Neuronal stem cell (in vitro differentiated cells): ENCODE measurements at regions not wholly inside any gene's neighbourhood (a gene's known extent, or its start where the extent isn't known, plus 50 kb on each side); places are given as distances from the start of the nearest gene placed in this dataset.
"Not testable (repeated sequence)": the region's sequence is repeated elsewhere in the genome, so short reads cannot be mapped to it uniquely, and the experiment has no call there.

Experiments
- DNase-seq: peaks from one replicate; pipeline ENCODE4 v3.0.0-alpha.2; 2013; ENCODE audit warnings: low spot score
- H2AFZ ChIP-seq: one replicate; pipeline ENCODE4 v1.6.1; 2013; ENCODE audit warnings: mild to moderate bottlenecking, low read length, inconsistent platforms
- H2AK5ac ChIP-seq: 2 replicates; pipeline ENCODE4 v1.6.1; 2013; ENCODE audit warnings: low read depth, mild to moderate bottlenecking, inconsistent platforms, low read length, moderate library complexity, mixed read lengths
- H2BK120ac ChIP-seq: 2 replicates; pipeline ENCODE4 v1.6.1; 2013; ENCODE audit warnings: low read depth, mild to moderate bottlenecking, inconsistent platforms, low read length, moderate library complexity, mixed read lengths
- H2BK12ac ChIP-seq: one replicate; pipeline ENCODE4 v1.6.1; 2013; ENCODE audit warnings: low read length, inconsistent platforms
- H2BK15ac ChIP-seq: 2 replicates; pipeline ENCODE4 v1.6.1; 2013; ENCODE audit warnings: mild to moderate bottlenecking, low read length, inconsistent platforms, mixed read lengths
- H2BK5ac ChIP-seq: one replicate; pipeline ENCODE4 v1.6.1; 2013; ENCODE audit warnings: inconsistent platforms, mild to moderate bottlenecking, low read length, moderate library complexity
- H3K14ac ChIP-seq: one replicate; pipeline ENCODE4 v1.6.1; 2013; ENCODE audit warnings: low read length, inconsistent platforms
- H3K18ac ChIP-seq: 2 replicates; pipeline ENCODE4 v1.6.1; 2013; ENCODE audit warnings: low read length, inconsistent platforms
- H3K23ac ChIP-seq: 2 replicates; pipeline ENCODE4 v1.6.1; 2013; ENCODE audit warnings: low read depth, mild to moderate bottlenecking, mixed read lengths, low read length, inconsistent platforms; ENCODE audit not compliant: poor library complexity
- H3K27ac ChIP-seq: replicated peaks from 3 replicates; pipeline ENCODE4 v1.5.1; 2013; ENCODE audit warnings: low read length, inconsistent platforms
- H3K27me3 ChIP-seq, 3 experiments: 2 replicates each; pipeline ENCODE4 v1.6.1; 2013; ENCODE audit warnings: low read length in 3 of 3, mild to moderate bottlenecking in 2 of 3, inconsistent platforms in 1 of 3, low read depth in 1 of 3, mixed read lengths in 1 of 3, moderate library complexity in 1 of 3; ENCODE audit not compliant: control insufficient read depth in 3 of 3, insufficient read depth in 3 of 3
- H3K36me3 ChIP-seq, 2 donors: replicated peaks in 1 of 2; 2 replicates each; pipeline ENCODE4 v1.6.1; 2013; ENCODE audit warnings: low read length in 2 of 2; ENCODE audit not compliant: control insufficient read depth in 2 of 2, insufficient read depth in 2 of 2
- H3K4ac ChIP-seq: 2 replicates; pipeline ENCODE4 v1.6.1; 2013; ENCODE audit warnings: inconsistent platforms, mild to moderate bottlenecking, low read length, moderate library complexity
- H3K4me1 ChIP-seq, 2 donors: 1 replicate in 1 of 2; 2 replicates in 1 of 2; pipeline ENCODE4 v1.6.1; 2013; ENCODE audit warnings: low read length in 2 of 2, low read depth in 1 of 2; ENCODE audit not compliant: control insufficient read depth in 2 of 2, insufficient read depth in 1 of 2
- H3K4me2 ChIP-seq: one replicate; pipeline ENCODE4 v1.6.1; 2013; ENCODE audit warnings: mild to moderate bottlenecking, low read length, inconsistent platforms; ENCODE audit not compliant: insufficient read depth, poor library complexity, severe bottlenecking
- H3K4me3 ChIP-seq, 2 donors: 2 replicates each; pipeline ENCODE4 v1.5.1; 2013; ENCODE audit warnings: low read length in 2 of 2, mild to moderate bottlenecking in 2 of 2, inconsistent platforms in 1 of 2, moderate library complexity in 1 of 2
- H3K79me1 ChIP-seq: one replicate; pipeline ENCODE4 v1.6.1; 2013; ENCODE audit warnings: low read depth, mild to moderate bottlenecking, inconsistent platforms, low read length, moderate library complexity
- H3K9ac ChIP-seq: one replicate; pipeline ENCODE4 v1.6.1; 2013; ENCODE audit warnings: mild to moderate bottlenecking, low read depth, low read length, inconsistent platforms; ENCODE audit not compliant: poor library complexity
- H3K9me3 ChIP-seq, 2 donors: replicated peaks in 1 of 2; 2 replicates each; pipeline versions ENCODE3 to v1.6.1; 2013; ENCODE audit warnings: low read length in 2 of 2, mild to moderate bottlenecking in 2 of 2, inconsistent platforms in 1 of 2, low read depth in 1 of 2, mixed read lengths in 1 of 2, moderate library complexity in 1 of 2; ENCODE audit not compliant: control insufficient read depth in 2 of 2, insufficient read depth in 1 of 2
- H4K8ac ChIP-seq: one replicate; pipeline ENCODE4 v1.6.1; 2013; ENCODE audit warnings: low read depth, mild to moderate bottlenecking, inconsistent platforms, low read length, moderate library complexity
- H4K91ac ChIP-seq: one replicate; pipeline ENCODE4 v1.6.1; 2013; ENCODE audit warnings: low read length, low read depth, mild to moderate bottlenecking, inconsistent platforms; ENCODE audit not compliant: poor library complexity
- WGBS, 2 donors: extraction: QIAGEN DNeasy Blood & Tissue Kit; methylation state at CpG; one replicate each; pipeline ENCODE4 v1.1.7; 2013; ENCODE audit warnings: missing lambda C conversion rate in 2 of 2, mixed read lengths in 1 of 2; ENCODE audit not compliant: insufficient read length in 2 of 2, insufficient replicate concordance in 1 of 2; ENCODE audit errors: extremely low coverage in 2 of 2; 5-methylcytosine and 5-hydroxymethylcytosine counted together

- Histone ChIP-seq H3K27me3 (no peaks in the 10 kb centered on the region), H3K4me1 (peaks cover 0 to 2% of the 10 kb centered on the region in 2 donors), H3K4ac (no peak overlapping the region), H3K18ac (no peak overlapping the region), H3K36me3 (no peaks in the 10 kb centered on the region), H3K14ac (no peak overlapping the region), H4K91ac (no peak overlapping the region), H2BK120ac (no peak overlapping the region), H3K4me2 (no peak overlapping the region), H3K79me1 (no peaks in the 10 kb centered on the region), H3K9ac (no peak overlapping the region), H3K4me3 (no peak overlapping the region), H2BK5ac (no peak overlapping the region), H2AK5ac (no peak overlapping the region), H3K27ac (no peak overlapping the region), H3K9me3 (no peaks in the 10 kb centered on the region), H4K8ac (no peak overlapping the region), H2BK12ac (no peak overlapping the region), H2AFZ (no peak overlapping the region), H2BK15ac (no peak overlapping the region), H3K23ac (no peak overlapping the region)
- no peak for DNase-seq
- no CpG with 5 or more reads among the region's 3 CpGs for WGBS, 2 donors
These were observed 756.7 kb upstream of the SEMA6D start for GRCh38 chr15:46960581-46960980.

- no peak for DNase-seq
- Histone ChIP-seq H3K9ac (no peak overlapping the region), H3K27ac (no peak overlapping the region), H3K4me2 (no peak overlapping the region), H2BK12ac (no peak overlapping the region), H2BK120ac (no peak overlapping the region), H3K27me3 (no peaks in the 10 kb centered on the region), H2AK5ac (no peak overlapping the region), H3K79me1 (no peaks in the 10 kb centered on the region), H3K9me3 (no peaks in the 10 kb centered on the region), H4K91ac (no peak overlapping the region), H2BK15ac (no peak overlapping the region), H3K18ac (no peak overlapping the region), H3K36me3 (no peaks in the 10 kb centered on the region), H2AFZ (no peak overlapping the region), H3K23ac (no peak overlapping the region), H3K4me3 (no peak overlapping the region), H3K4ac (no peak overlapping the region), H4K8ac (no peak overlapping the region), H3K14ac (no peak overlapping the region), H3K4me1 (peaks cover 0 to 2% of the 10 kb centered on the region in 2 donors), H2BK5ac (no peak overlapping the region)
These were observed 755.5 kb upstream of the SEMA6D start for GRCh38 chr15:46961795-46962194.

DNA sequence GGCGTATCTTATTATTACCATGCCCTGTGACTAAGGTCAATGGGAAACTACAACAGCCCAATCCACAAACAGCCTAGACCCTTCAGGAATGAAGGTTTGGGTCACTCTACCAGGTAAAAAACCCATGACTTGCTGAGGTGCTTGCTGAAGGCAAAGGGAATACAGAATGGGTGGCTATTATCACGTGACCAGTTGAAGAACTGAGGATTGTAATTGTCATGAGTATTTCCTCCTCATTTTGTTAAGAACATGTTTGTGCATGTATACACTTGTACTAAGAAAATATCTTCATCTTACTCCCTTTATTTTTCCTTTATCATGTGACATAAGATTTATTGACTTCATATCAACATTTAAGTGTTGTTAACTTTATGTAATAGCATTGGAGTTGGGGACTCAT lies 729.2 kb upstream of the SEMA6D start:
- WGBS, 2 donors, result no CpG with 5 or more reads among the region's 2 CpGs
- not testable (repeated sequence) for H3K9ac ChIP-seq, H3K27me3 ChIP-seq, H3K36me3 ChIP-seq, H2BK12ac ChIP-seq, H2BK5ac ChIP-seq, H3K14ac ChIP-seq, H2BK120ac ChIP-seq, H3K23ac ChIP-seq, H3K4ac ChIP-seq, H2AFZ ChIP-seq, H3K9me3 ChIP-seq, DNase-seq, H3K27ac ChIP-seq, H4K8ac ChIP-seq, H3K4me2 ChIP-seq, H3K4me3 ChIP-seq, H4K91ac ChIP-seq, H3K79me1 ChIP-seq, H2BK15ac ChIP-seq, H3K18ac ChIP-seq, H2AK5ac ChIP-seq, H3K4me1 ChIP-seq

DNA sequence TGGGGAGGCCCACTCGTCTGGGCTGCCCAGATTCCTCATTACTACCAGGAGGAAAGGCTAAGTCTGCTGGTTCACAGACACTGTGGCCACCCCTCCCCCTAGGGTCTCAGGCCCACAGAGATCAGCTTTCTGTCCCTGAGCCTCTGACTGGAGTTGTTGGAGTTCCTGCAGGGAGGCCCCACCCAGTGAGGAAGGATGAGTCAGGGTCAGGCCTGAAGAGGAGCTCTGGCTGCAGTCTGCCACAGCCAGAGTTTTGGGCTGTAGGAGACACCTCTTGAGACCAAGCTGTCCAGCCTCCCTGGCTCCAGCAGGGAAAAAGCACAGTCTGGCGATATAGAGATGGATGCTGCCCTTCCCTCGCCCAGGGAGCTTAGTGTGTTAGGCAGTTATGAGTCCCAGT lies 720.9 kb upstream of the SEMA6D start:
- H3K4me2 ChIP-seq, result no peak overlapping the region
- H4K91ac ChIP-seq, result no peak overlapping the region
- no peak overlapping the region for H2BK15ac ChIP-seq
- H3K36me3 ChIP-seq, result no peaks in the 10 kb centered on the region
- no peak overlapping the region for H2AFZ ChIP-seq
- H3K4me1 ChIP-seq, result no peaks in the 10 kb centered on the region
- no peak overlapping the region for H3K4ac ChIP-seq
- H3K27ac ChIP-seq, result no peak overlapping the region
- H3K9ac ChIP-seq, result no peak overlapping the region
- no peak overlapping the region for H4K8ac ChIP-seq
- H2BK120ac ChIP-seq, result no peak overlapping the region
- H3K27me3 ChIP-seq, result no peaks in the 10 kb centered on the region
- H3K23ac ChIP-seq, result no peak overlapping the region
- no peak overlapping the region for H3K18ac ChIP-seq
- H3K79me1 ChIP-seq, result no peaks in the 10 kb centered on the region
- no peak overlapping the region for H2BK12ac ChIP-seq
- DNase-seq, result no peak
- no peak overlapping the region for H3K14ac ChIP-seq
- H3K9me3 ChIP-seq, result no peaks in the 10 kb centered on the region
- H3K4me3 ChIP-seq, result no peak overlapping the region
- no CpG with 5 or more reads among the region's 3 CpGs for WGBS, 2 donors
- no peak overlapping the region for H2BK5ac ChIP-seq
- no peak overlapping the region for H2AK5ac ChIP-seq
